ENCODE measurements at regions not wholly inside any gene's neighbourhood (a gene's known extent, or its start where the extent isn't known, plus 50 kb on each side); places are given as distances from the start of the nearest gene placed in this dataset.

GRCh38 chrX:65610481-65610880 is 57.0 kb upstream of the MSN start:
- ATAC-seq: no peak
- Mint-ChIP-seq H3K36me3 (peaks cover under 1% of the 10 kb centered on the region), H3K9me3 (no peaks in the 10 kb centered on the region), H3K27me3 (no peaks in the 10 kb centered on the region), H3K4me3 (no peak overlapping the region), H3K27ac (no peak overlapping the region), H3K4me1 (peaks cover 18% of the 10 kb centered on the region)

- Mint-ChIP-seq H3K27me3 (no peaks in the 10 kb centered on the region), H3K27ac (no peak overlapping the region), H3K9me3 (peaks cover 3% of the 10 kb centered on the region), H3K36me3 (peaks cover 5% of the 10 kb centered on the region), H3K4me1 (peaks cover 18% of the 10 kb centered on the region), H3K4me3 (no peak overlapping the region)
- ATAC-seq: no peak
Measured at GRCh38 chrX:65610040-65610439, 57.4 kb upstream of the MSN start.

DNA sequence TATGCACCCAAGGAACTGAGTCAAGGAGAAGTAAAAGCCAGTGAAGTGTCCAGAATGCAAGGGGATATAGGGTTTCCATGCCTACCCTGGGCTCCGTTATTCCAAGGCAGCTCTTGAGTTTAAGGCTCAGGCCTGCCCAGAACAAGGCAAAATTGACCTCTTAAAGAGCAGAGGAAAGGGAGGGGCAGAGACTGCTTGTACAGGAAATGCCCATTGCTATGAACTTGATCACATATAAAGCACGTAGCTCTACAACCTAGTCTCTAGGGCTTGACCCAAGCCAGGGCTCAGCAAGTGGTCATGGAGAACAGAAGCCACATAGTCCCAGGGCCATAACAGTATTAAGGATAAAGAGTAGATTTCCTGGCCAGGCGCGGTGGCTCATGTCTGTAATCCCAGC is 58.2 kb upstream of the MSN start:
- H3K4me1 Mint-ChIP-seq: peaks cover 18% of the 10 kb centered on the region
- H3K4me3 Mint-ChIP-seq: no peak overlapping the region
- peaks cover 6% of the 10 kb centered on the region for H3K36me3 Mint-ChIP-seq
- no peak for ATAC-seq
- peaks cover 3% of the 10 kb centered on the region for H3K9me3 Mint-ChIP-seq
- no peaks in the 10 kb centered on the region for H3K27me3 Mint-ChIP-seq
- no peak overlapping the region for H3K27ac Mint-ChIP-seq

DNA sequence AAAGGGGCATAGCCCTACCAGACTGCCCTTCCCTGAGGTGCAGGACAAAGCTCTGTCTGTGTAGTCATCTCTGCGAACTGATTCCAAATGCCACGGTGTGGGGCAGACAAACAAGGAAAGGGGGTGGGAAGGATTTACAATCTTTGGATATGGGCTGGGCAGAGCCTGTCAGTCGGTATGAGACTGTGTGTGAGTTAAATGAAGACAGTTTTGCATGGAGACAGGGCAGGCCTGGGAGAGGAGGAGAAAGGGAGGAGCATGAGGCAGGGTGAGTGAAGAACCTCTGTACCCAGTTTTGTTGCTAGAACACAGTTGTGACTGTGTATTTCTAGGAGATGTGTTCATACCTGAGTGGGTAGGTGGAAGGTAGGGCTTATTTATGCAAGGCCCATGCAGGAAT is 59.4 kb upstream of the MSN start:
- ATAC-seq: no peak
- no peak overlapping the region for H3K27ac Mint-ChIP-seq
- no peak overlapping the region for H3K4me3 Mint-ChIP-seq
- peaks cover 8% of the 10 kb centered on the region for H3K4me1 Mint-ChIP-seq
- H3K27me3 Mint-ChIP-seq: no peaks in the 10 kb centered on the region
- H3K9me3 Mint-ChIP-seq: peaks cover 3% of the 10 kb centered on the region
- H3K36me3 Mint-ChIP-seq: peaks cover 6% of the 10 kb centered on the region

DNA sequence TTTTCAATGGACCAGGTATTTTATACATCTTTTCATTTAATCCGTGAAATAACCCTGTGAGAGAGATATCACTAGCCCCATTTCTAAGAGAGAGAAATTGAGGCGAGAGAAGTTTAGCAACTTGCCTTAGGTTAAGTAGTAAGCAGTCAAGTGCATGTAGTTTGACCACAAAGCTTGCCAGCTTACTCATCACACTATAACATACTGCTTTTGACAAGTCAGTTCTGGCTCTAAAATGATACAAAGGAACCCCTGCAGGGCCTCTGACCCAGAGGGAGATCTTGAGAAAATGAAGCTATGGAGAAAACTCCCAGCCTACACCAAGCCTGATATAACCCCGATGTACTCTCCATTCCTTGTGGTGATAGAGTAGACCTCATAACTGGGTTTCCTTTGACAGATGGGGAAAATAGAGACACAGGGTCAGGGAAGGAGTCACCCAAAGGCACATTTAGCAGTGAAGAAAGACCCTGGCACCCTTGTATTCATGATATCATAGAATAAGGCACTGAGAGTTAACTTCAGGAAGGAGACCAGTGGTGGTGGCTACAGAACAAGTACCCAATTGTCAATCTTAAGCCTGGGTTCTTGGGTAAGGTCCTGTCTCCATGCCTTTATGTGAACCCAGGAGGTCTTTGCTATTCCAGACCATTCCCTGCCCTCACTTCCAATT is 60.2 kb upstream of the MSN start:
- ATAC-seq: no peak
- peaks cover 3% of the 10 kb centered on the region for H3K9me3 Mint-ChIP-seq
- peaks cover 6% of the 10 kb centered on the region for H3K36me3 Mint-ChIP-seq
- no peak overlapping the region for H3K4me3 Mint-ChIP-seq
- H3K27me3 Mint-ChIP-seq: no peaks in the 10 kb centered on the region
- H3K4me1 Mint-ChIP-seq: peaks cover 12% of the 10 kb centered on the region
- no peak overlapping the region for H3K27ac Mint-ChIP-seq

GRCh38 chrX:65602221-65602560 is 65.3 kb upstream of the MSN start:
- Mint-ChIP-seq H3K4me1 (peaks cover 40% of the 10 kb centered on the region), H3K27ac (peak overlapping the region; percentile 89), H3K36me3 (peaks cover 6% of the 10 kb centered on the region), H3K4me3 (no peak overlapping the region), H3K9me3 (peaks cover 3% of the 10 kb centered on the region), H3K27me3 (no peaks in the 10 kb centered on the region)
- ATAC-seq: no peak

DNA sequence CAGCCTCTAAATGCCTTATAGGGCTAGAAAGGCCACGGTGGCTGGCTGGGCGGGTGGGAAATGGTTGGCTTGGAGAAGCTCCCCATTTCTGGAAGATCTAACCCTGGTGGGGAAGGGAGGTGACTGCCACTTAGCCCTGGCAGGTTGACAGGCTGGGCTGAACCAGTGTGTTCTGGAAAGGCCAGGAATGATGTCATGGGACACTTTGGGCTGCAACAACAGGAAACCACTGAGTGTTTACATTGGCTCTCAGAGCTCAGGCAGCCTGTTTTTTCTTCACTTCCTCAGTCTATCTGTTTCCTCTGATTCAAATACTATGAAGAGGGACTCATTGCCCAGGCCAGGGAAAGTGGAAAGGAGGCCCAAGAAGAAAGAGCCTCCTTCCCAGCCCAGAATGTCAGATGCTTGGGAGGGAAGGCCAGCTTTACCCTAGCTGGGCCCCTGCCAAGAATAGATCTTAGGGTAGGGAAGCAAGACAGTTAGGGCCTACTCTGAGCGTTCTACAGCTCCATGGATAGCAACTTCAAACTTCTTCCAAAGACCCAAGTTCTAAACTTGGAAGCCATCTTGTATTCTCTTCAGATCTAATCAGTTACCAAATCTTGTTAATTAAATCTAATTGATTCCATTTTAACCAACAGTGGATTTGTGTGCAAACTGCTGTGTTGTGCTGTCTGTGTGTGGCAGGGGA is 65.8 kb upstream of the MSN start:
- ATAC-seq: peak; percentile 94
- Mint-ChIP-seq H3K36me3 (peaks cover 6% of the 10 kb centered on the region), H3K27ac (peak overlapping the region; percentile 89), H3K4me1 (peaks cover 40% of the 10 kb centered on the region), H3K27me3 (no peaks in the 10 kb centered on the region), H3K9me3 (peaks cover 3% of the 10 kb centered on the region), H3K4me3 (no peak overlapping the region)

DNA sequence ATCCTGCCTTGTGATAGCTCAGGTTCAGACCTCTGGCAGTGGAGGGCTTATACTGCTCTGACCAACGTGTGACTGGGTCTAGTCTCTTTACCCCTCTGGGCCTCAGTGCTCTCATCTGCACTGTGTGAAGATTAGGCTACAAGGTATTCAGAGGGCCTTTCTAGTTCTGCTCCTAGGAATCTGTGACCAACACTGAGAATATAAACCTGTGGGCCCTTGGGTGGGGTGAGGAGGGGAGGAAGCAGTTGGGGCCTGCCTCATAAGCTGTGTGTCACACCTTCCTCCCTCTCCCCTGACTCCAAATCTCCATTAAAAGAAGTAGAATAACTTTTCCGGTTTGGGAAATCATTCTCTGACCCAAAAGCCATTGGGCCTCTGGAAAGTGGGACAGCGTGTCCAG is 66.3 kb upstream of the MSN start:
- H3K4me1 Mint-ChIP-seq: peaks cover 40% of the 10 kb centered on the region
- H3K36me3 Mint-ChIP-seq: peaks cover 6% of the 10 kb centered on the region
- H3K27ac Mint-ChIP-seq: peak overlapping the region; percentile 89
- H3K9me3 Mint-ChIP-seq: peaks cover 3% of the 10 kb centered on the region
- peak; percentile 61 for ATAC-seq
- H3K4me3 Mint-ChIP-seq: no peak overlapping the region
- no peaks in the 10 kb centered on the region for H3K27me3 Mint-ChIP-seq

DNA sequence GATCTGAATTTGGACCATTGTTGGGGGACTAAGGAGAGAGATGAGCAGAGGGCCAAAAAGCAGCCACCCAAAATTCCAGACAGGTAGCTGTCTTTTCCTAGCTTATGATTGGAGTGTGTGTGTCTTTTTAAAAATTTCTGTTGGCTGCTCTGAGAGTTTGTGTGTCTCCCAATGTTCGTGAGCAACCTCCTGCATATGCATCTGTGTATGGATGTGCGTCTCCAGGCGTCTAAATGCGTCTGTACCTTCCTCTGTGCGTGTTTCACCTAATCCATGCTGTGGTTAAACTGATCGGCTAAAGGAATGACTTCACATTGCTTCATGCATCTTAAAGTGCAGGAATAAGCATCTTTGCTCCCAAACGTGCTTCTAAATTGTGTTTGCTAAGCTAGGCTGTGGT is 65.5 kb upstream of the LAS1L start:
- Mint-ChIP-seq H3K9me3 (peaks cover under 1% of the 10 kb centered on the region), H3K4me3 (no peak overlapping the region)
- ATAC-seq: no peak

GRCh38 chrX:65598559-65599147 is 64.1 kb upstream of the LAS1L start:
- Mint-ChIP-seq H3K27me3 (no peaks in the 10 kb centered on the region), H3K36me3 (no peaks in the 10 kb centered on the region), H3K4me3 (peak overlapping the region; percentile 67), H3K27ac (peak overlapping the region; percentile 89), H3K9me3 (no peaks in the 10 kb centered on the region), H3K4me1 (peaks cover 52% of the 10 kb centered on the region)
- no peak for ATAC-seq

More for the DNA sequence above, 65.5 kb upstream of the LAS1L start:
- Mint-ChIP-seq H3K36me3 (peaks cover 1% of the 10 kb centered on the region), H3K27ac (peak overlapping the region; percentile 89), H3K27me3 (no peaks in the 10 kb centered on the region), H3K4me1 (peaks cover 45% of the 10 kb centered on the region)

GRCh38 chrX:65596270-65597034 is 61.9 kb upstream of the LAS1L start:
- Mint-ChIP-seq H3K27ac (peak overlapping the region; percentile 89), H3K4me1 (peaks cover 43% of the 10 kb centered on the region)
- ATAC-seq: peak; percentile 75

DNA sequence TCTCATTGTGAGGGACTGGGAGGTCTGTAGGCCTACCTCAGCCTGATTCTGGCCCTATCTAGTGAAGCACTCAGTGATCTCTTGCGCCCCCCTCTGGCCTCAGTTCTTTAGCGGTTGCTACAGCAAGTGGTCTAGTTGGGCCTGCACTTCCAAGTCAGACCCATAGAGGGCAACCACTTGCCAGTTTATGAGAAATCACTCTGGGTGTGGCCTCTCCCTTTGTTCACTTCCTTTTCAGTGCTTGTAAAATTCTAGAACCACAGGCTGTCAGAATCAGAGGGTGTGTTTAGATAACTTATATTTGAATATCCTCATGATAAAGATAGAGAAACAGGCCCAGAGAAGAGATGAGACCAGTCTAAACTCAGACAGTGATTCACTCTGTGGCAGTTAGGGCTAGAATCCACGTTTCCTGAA is 60.9 kb upstream of the LAS1L start:
- H3K9me3 Mint-ChIP-seq: no peaks in the 10 kb centered on the region
- H3K27ac Mint-ChIP-seq: peak overlapping the region; percentile 89
- H3K36me3 Mint-ChIP-seq: no peaks in the 10 kb centered on the region
- peak; percentile 92 for ATAC-seq
- H3K27me3 Mint-ChIP-seq: no peaks in the 10 kb centered on the region
- H3K4me3 Mint-ChIP-seq: no peak overlapping the region
- peaks cover 37% of the 10 kb centered on the region for H3K4me1 Mint-ChIP-seq

More at GRCh38 chrX:65596270-65597034, 61.9 kb upstream of the LAS1L start:
- no peak overlapping the region for H3K4me3 Mint-ChIP-seq
- H3K36me3 Mint-ChIP-seq: no peaks in the 10 kb centered on the region
- no peaks in the 10 kb centered on the region for H3K27me3 Mint-ChIP-seq
- no peaks in the 10 kb centered on the region for H3K9me3 Mint-ChIP-seq

DNA sequence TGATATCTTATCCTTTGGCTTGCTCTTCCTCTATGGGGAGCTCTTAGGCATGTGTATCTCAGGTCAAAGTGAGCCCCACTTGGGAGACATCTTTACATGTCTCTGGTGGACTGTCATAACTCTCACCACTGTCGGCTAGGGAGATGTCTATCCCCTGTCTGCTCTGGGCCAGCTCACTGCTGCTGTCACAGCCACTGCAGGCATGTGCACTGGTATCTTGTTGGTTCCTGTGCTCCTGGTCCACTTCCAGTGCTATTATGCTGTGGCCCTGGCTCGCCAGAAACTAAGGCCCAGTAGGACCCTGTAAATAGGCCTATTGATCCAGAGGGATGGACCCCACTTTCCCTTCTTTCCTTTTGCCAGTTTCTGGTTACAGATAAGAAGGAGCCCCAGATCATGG is 56.6 kb upstream of the LAS1L start:
- no peak for ATAC-seq
- H3K36me3 Mint-ChIP-seq: no peaks in the 10 kb centered on the region
- H3K9me3 Mint-ChIP-seq: no peaks in the 10 kb centered on the region
- peaks cover 24% of the 10 kb centered on the region for H3K4me1 Mint-ChIP-seq
- H3K27me3 Mint-ChIP-seq: no peaks in the 10 kb centered on the region
- no peak overlapping the region for H3K4me3 Mint-ChIP-seq
- H3K27ac Mint-ChIP-seq: no peak overlapping the region

GRCh38 chrX:65589304-65589703 is 54.7 kb upstream of the LAS1L start:
- no peaks in the 10 kb centered on the region for H3K27me3 Mint-ChIP-seq
- no peak for ATAC-seq
- H3K4me1 Mint-ChIP-seq: peaks cover 16% of the 10 kb centered on the region
- no peaks in the 10 kb centered on the region for H3K9me3 Mint-ChIP-seq
- H3K27ac Mint-ChIP-seq: no peak overlapping the region
- no peak overlapping the region for H3K4me3 Mint-ChIP-seq
- H3K36me3 Mint-ChIP-seq: no peaks in the 10 kb centered on the region

DNA sequence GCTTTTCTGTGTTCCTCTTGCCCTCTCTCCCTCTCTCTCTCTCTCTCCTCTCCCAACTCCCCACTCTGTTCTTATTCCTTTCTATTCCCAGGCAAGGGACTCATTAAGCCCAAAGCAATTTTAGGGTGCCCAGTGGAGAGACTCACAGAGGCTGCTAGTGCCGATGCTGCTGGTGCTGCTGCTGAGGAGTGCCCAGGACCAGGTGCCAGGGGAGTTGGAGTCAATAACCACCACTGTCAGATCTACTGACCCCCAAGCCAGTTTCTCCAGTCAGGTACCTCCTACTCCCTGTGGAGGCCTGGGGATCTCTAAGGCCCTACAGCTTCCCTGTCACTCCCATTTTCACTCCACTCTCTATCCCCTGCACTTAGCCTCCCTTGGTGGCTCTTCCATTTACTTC is 54.2 kb upstream of the LAS1L start:
- Mint-ChIP-seq H3K27me3 (no peaks in the 10 kb centered on the region), H3K36me3 (no peaks in the 10 kb centered on the region), H3K9me3 (no peaks in the 10 kb centered on the region), H3K4me1 (peaks cover 13% of the 10 kb centered on the region), H3K27ac (no peak overlapping the region), H3K4me3 (no peak overlapping the region)
- no peak for ATAC-seq
